ENCODE measurements at regions not wholly inside any gene's neighbourhood (a gene's known extent, or its start where the extent isn't known, plus 50 kb on each side); places are given as distances from the start of the nearest gene placed in this dataset.

- POLR2A ChIA-PET, result no interaction called here
- TF ChIP-seq EZH2 (IDR thresholded peaks at IDR 0.05; ENCODE audit: borderline replicate concordance, insufficient read depth, low read depth, low read length, poor library complexity, severe bottlenecking), result no peak
- peak; percentile 46 for TF ChIP-seq CTCF (IDR thresholded peaks at IDR 0.05)
- Mint-ChIP-seq H3K27ac (no peak overlapping the region), H3K27me3 (no peaks in the 10 kb centered on the region), H3K9me3 (ENCODE audit: insufficient read depth) (no peaks in the 10 kb centered on the region), H3K4me1 (no peaks in the 10 kb centered on the region), H3K4me3 (no peak overlapping the region)
- CTCF ChIA-PET, result no interaction called here
- ATAC-seq (ENCODE audit: low read depth) (no peak), DNase-seq (peak; percentile 20)
- 33% methylated on average over 8 of the region's 9 CpGs for WGBS (ENCODE audit: insufficient coverage)
- Histone ChIP-seq H3K9me3 (ENCODE audit: control extremely low read depth in 1 of 3, control insufficient read depth in 2 of 3, insufficient read depth in 1 of 3, low read length in 2 of 3) (no peaks in the 10 kb centered on the region), H3K9ac (ENCODE audit: low read length) (no peak overlapping the region), H3K79me2 (ENCODE audit: control insufficient read depth, insufficient read depth, low read length) (no peaks in the 10 kb centered on the region), H3K4me2 (replicated peaks; ENCODE audit: low read depth, low read length, poor library complexity, severe bottlenecking) (no peak overlapping the region), H3K4me3 (ENCODE audit: control extremely low read depth in 1 of 5, extremely low read depth in 1 of 5, insufficient read depth in 1 of 5, low read depth in 2 of 5, low read length in 4 of 5) (no peak overlapping the region), H3K27me3 (replicated peaks in 1 of 4; ENCODE audit: control extremely low read depth in 1 of 4, control insufficient read depth in 3 of 4, insufficient read depth in 4 of 4, low read length in 3 of 4) (no peaks in the 10 kb centered on the region), H3K4me1 (ENCODE audit: control insufficient read depth in 2 of 2, insufficient read depth in 2 of 2, low read length in 2 of 2) (no peaks in the 10 kb centered on the region), H4K20me1 (ENCODE audit: control insufficient read depth, insufficient read depth, low read length, poor library complexity, severe bottlenecking) (no peaks in the 10 kb centered on the region), H3K27ac (ENCODE audit: low read length in 2 of 2) (no peak overlapping the region), H3K36me3 (replicated peaks in 1 of 2; ENCODE audit: control extremely low read depth in 1 of 2, control insufficient read depth in 1 of 2, extremely low read depth in 1 of 2, insufficient read depth in 2 of 2, low read length in 1 of 2) (no peaks in the 10 kb centered on the region), H2AFZ (ENCODE audit: insufficient read depth, low read depth, low read length, poor library complexity, severe bottlenecking) (no peak overlapping the region)
- intact Hi-C loops (cut with micrococcal nuclease), result no loop called here
Measured at GRCh38 chr5:165630261-165630778, 2124.9 kb downstream of the MAT2B start.

GRCh38 chr5:165631235-165631634, 2125.8 kb downstream of the MAT2B start:
- ATAC-seq (ENCODE audit: low read depth), result no peak
- Histone ChIP-seq H3K27ac (ENCODE audit: low read length in 2 of 2) (no peak overlapping the region), H3K9me3 (ENCODE audit: control extremely low read depth in 1 of 3, control insufficient read depth in 2 of 3, insufficient read depth in 1 of 3, low read length in 2 of 3) (no peaks in the 10 kb centered on the region), H3K79me2 (ENCODE audit: control insufficient read depth, insufficient read depth, low read length) (no peaks in the 10 kb centered on the region), H3K4me1 (ENCODE audit: control insufficient read depth in 2 of 2, insufficient read depth in 2 of 2, low read length in 2 of 2) (no peaks in the 10 kb centered on the region), H3K36me3 (replicated peaks in 1 of 2; ENCODE audit: control extremely low read depth in 1 of 2, control insufficient read depth in 1 of 2, extremely low read depth in 1 of 2, insufficient read depth in 2 of 2, low read length in 1 of 2) (no peaks in the 10 kb centered on the region), H3K9ac (ENCODE audit: low read length) (no peak overlapping the region), H3K27me3 (replicated peaks in 1 of 4; ENCODE audit: control extremely low read depth in 1 of 4, control insufficient read depth in 3 of 4, insufficient read depth in 4 of 4, low read length in 3 of 4) (no peaks in the 10 kb centered on the region), H4K20me1 (ENCODE audit: control insufficient read depth, insufficient read depth, low read length, poor library complexity, severe bottlenecking) (no peaks in the 10 kb centered on the region), H2AFZ (ENCODE audit: insufficient read depth, low read depth, low read length, poor library complexity, severe bottlenecking) (no peak overlapping the region), H3K4me2 (replicated peaks; ENCODE audit: low read depth, low read length, poor library complexity, severe bottlenecking) (no peak overlapping the region), H3K4me3 (ENCODE audit: control extremely low read depth in 1 of 5, extremely low read depth in 1 of 5, insufficient read depth in 1 of 5, low read depth in 2 of 5, low read length in 4 of 5) (no peak overlapping the region)
- H3K4me1 Mint-ChIP-seq, result no peaks in the 10 kb centered on the region
- ChIA-PET CTCF (no interaction called here), POLR2A (no interaction called here)
- TF ChIP-seq EZH2 (IDR thresholded peaks at IDR 0.05; ENCODE audit: borderline replicate concordance, insufficient read depth, low read depth, low read length, poor library complexity, severe bottlenecking) (no peak), CTCF (IDR thresholded peaks at IDR 0.05) (no peak)
- intact Hi-C loops (cut with micrococcal nuclease), result no loop called here
- no peak overlapping the region for H3K27ac Mint-ChIP-seq
- no peaks in the 10 kb centered on the region for H3K27me3 Mint-ChIP-seq
- H3K9me3 Mint-ChIP-seq (ENCODE audit: insufficient read depth), result no peaks in the 10 kb centered on the region
- H3K4me3 Mint-ChIP-seq, result no peak overlapping the region
- WGBS (ENCODE audit: insufficient coverage), result no CpG with 5 or more reads among the region's 1 CpG
- DNase-seq, result no peak
